IPS DF 6.9 (cell line): ENCODE measurements at regions not wholly inside any gene's neighbourhood (a gene's known extent, or its start where the extent isn't known, plus 50 kb on each side); places are given as distances from the start of the nearest gene placed in this dataset.

Experiments
- DNase-seq: peaks from one replicate; pipeline ENCODE4 v3.0.0-alpha.2; 2013; ENCODE audit warnings: low read depth, low spot score
- H3K27ac ChIP-seq: one replicate; pipeline ENCODE4 v1.5.1; 2013; ENCODE audit warnings: low read length, control low read depth
- H3K27me3 ChIP-seq: 2 replicates; pipeline ENCODE4 v1.6.1; 2013; ENCODE audit warnings: mild to moderate bottlenecking, low read length; ENCODE audit not compliant: control insufficient read depth, insufficient read depth
- H3K36me3 ChIP-seq: 2 replicates; pipeline ENCODE4 v1.6.1; 2013; ENCODE audit warnings: low read length; ENCODE audit not compliant: control insufficient read depth, insufficient read depth
- H3K4me1 ChIP-seq: 2 replicates; pipeline ENCODE4 v1.6.1; 2013; ENCODE audit warnings: low read length; ENCODE audit not compliant: control insufficient read depth, insufficient read depth
- H3K4me3 ChIP-seq: 2 replicates; pipeline ENCODE4 v1.5.1; 2013; ENCODE audit warnings: mild to moderate bottlenecking, low read length
- H3K9me3 ChIP-seq: 2 replicates; pipeline ENCODE4 v1.6.1; 2013; ENCODE audit warnings: low read length, inconsistent platforms; ENCODE audit not compliant: control insufficient read depth, insufficient read depth
- WGBS: extraction: QIAGEN DNeasy Blood & Tissue Kit; methylation state at CpG from one replicate; pipeline ENCODE4 v1.1.7; 2013; ENCODE audit warnings: mixed read lengths, missing lambda C conversion rate; ENCODE audit not compliant: insufficient read length, insufficient coverage; 5-methylcytosine and 5-hydroxymethylcytosine counted together

GRCh38 chr4:117814277-117815246 is 219.7 kb upstream of the NDST3 start:
- no CpG with 5 or more reads among the region's 5 CpGs for WGBS
- no peaks in the 10 kb centered on the region for H3K4me1 ChIP-seq
- no peak overlapping the region for H3K27ac ChIP-seq
- no peak for DNase-seq
- H3K27me3 ChIP-seq = no peaks in the 10 kb centered on the region
- H3K9me3 ChIP-seq = no peaks in the 10 kb centered on the region
- H3K36me3 ChIP-seq = no peaks in the 10 kb centered on the region
- no peak overlapping the region for H3K4me3 ChIP-seq

- Histone ChIP-seq H3K9me3 (no peaks in the 10 kb centered on the region), H3K4me3 (no peak overlapping the region), H3K4me1 (no peaks in the 10 kb centered on the region), H3K36me3 (no peaks in the 10 kb centered on the region), H3K27ac (no peak overlapping the region), H3K27me3 (no peaks in the 10 kb centered on the region)
- DNase-seq = no peak
Observed at GRCh38 chr4:117817301-117817700, 217.0 kb upstream of the NDST3 start.

DNA sequence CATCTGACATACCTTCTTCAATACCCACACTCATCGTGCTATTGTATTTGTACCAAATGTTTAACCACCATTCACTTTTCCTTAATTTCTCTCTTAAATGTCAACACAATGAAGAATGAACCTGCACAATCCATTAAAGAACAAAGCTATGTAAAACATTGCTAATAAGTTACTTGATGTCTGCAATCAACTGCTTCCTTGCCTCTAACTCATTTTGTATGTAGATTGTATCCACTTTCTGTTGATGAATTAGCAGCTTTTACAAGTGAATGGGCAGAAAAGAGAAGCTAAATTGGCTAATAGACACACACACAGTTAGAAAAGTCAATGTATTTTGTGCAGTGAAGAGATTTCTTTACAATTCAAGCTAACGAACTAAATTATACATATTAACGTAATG is 212.5 kb upstream of the NDST3 start:
- Histone ChIP-seq H3K9me3 (no peaks in the 10 kb centered on the region), H3K27ac (no peak overlapping the region), H3K36me3 (no peaks in the 10 kb centered on the region), H3K27me3 (no peaks in the 10 kb centered on the region), H3K4me3 (no peak overlapping the region), H3K4me1 (no peaks in the 10 kb centered on the region)
- no peak for DNase-seq
- WGBS = 100% methylated on average over 1 of the region's 3 CpGs

- no peak overlapping the region for H3K27ac ChIP-seq
- H3K36me3 ChIP-seq = no peaks in the 10 kb centered on the region
- no peaks in the 10 kb centered on the region for H3K27me3 ChIP-seq
- H3K9me3 ChIP-seq = no peaks in the 10 kb centered on the region
- no CpG with 5 or more reads among the region's 3 CpGs for WGBS
- no peak overlapping the region for H3K4me3 ChIP-seq
- no peaks in the 10 kb centered on the region for H3K4me1 ChIP-seq
- DNase-seq = no peak
Observed at GRCh38 chr4:117823388-117823787, 210.9 kb upstream of the NDST3 start.

DNA sequence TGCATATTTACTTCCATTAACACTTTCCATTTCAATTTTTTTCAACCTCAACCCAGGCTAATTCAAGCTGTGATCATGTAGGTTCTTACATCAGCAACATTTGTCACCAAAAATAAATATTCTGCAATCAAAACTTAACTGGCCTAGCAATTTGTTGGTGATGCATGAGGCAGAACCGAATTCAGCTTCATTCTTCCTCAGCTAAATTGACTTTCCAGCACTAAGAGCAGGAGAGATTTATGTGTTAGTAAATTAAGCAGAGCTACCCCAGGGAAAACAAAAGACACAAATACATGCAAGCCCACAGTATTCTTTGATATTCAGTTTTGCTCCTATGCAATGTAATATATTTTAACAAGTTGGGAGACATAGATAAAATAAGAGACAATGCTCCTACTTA is 208.7 kb upstream of the NDST3 start:
- Histone ChIP-seq H3K27me3 (no peaks in the 10 kb centered on the region), H3K27ac (no peak overlapping the region), H3K4me1 (no peaks in the 10 kb centered on the region), H3K36me3 (no peaks in the 10 kb centered on the region), H3K9me3 (no peaks in the 10 kb centered on the region), H3K4me3 (no peak overlapping the region)
- no CpG with 5 or more reads among the region's 1 CpG for WGBS
- DNase-seq = no peak

DNA sequence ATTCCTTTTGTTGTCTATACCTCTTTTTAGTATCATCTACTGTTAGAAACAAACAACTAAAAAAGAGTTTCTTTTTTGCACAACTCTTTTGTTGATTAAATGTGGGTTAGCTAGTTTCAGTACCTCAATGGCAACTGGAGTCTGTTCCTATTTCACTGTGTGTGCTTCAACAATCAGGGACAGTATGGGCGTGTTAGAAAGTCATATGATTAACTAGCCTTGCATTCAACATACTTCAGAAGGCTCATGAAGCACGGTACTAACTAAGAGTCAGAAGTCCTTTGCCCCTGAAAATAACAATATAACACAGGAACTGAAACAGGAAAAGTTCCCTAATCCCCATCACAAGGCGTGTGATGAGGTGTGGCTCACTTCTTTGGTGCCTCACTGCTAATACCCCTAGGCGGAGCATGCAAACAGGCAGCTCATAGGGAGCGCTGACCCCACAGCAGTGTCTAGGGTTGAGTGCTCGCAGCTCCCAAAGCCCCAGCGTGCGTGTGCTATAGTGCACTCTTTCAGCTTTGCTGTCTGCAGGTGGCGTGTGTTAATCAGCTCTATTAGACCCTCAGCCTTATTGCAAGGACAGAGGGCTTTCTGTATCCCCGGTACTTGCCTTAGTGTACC is 203.1 kb upstream of the NDST3 start:
- Histone ChIP-seq H3K36me3 (no peaks in the 10 kb centered on the region), H3K4me1 (no peaks in the 10 kb centered on the region), H3K9me3 (no peaks in the 10 kb centered on the region), H3K27ac (no peak overlapping the region), H3K4me3 (no peak overlapping the region), H3K27me3 (no peaks in the 10 kb centered on the region)
- DNase-seq = no peak
- WGBS = no CpG with 5 or more reads among the region's 10 CpGs

- no peaks in the 10 kb centered on the region for H3K9me3 ChIP-seq
- no peaks in the 10 kb centered on the region for H3K27me3 ChIP-seq
- no peak for DNase-seq
- no CpG with 5 or more reads among the region's 10 CpGs for WGBS
- H3K4me1 ChIP-seq = no peaks in the 10 kb centered on the region
- no peaks in the 10 kb centered on the region for H3K36me3 ChIP-seq
- H3K4me3 ChIP-seq = no peak overlapping the region
- no peak overlapping the region for H3K27ac ChIP-seq
Observed at GRCh38 chr4:117835566-117835965, 198.7 kb upstream of the NDST3 start.

GRCh38 chr4:117844594-117844993 is 189.7 kb upstream of the NDST3 start:
- Histone ChIP-seq H3K27ac (no peak overlapping the region), H3K9me3 (no peaks in the 10 kb centered on the region), H3K36me3 (no peaks in the 10 kb centered on the region), H3K4me3 (no peak overlapping the region), H3K4me1 (no peaks in the 10 kb centered on the region), H3K27me3 (no peaks in the 10 kb centered on the region)
- no CpG with 5 or more reads among the region's 1 CpG for WGBS
- DNase-seq = no peak

- Histone ChIP-seq H3K36me3 (no peaks in the 10 kb centered on the region), H3K4me1 (no peaks in the 10 kb centered on the region), H3K27me3 (no peaks in the 10 kb centered on the region), H3K4me3 (no peak overlapping the region), H3K27ac (no peak overlapping the region), H3K9me3 (no peaks in the 10 kb centered on the region)
- DNase-seq = no peak
- no CpG with 5 or more reads among the region's 1 CpG for WGBS
Observed at GRCh38 chr4:117845270-117845669, 189.0 kb upstream of the NDST3 start.

- no peak overlapping the region for H3K27ac ChIP-seq
- no peak overlapping the region for H3K4me3 ChIP-seq
- H3K27me3 ChIP-seq = no peaks in the 10 kb centered on the region
- DNase-seq = no peak
- no peaks in the 10 kb centered on the region for H3K9me3 ChIP-seq
- no peaks in the 10 kb centered on the region for H3K36me3 ChIP-seq
- no CpG with 5 or more reads among the region's 4 CpGs for WGBS
- no peaks in the 10 kb centered on the region for H3K4me1 ChIP-seq
Observed at GRCh38 chr4:117847849-117848248, 186.4 kb upstream of the NDST3 start.
